H1 (cell line): ENCODE measurements at regions not wholly inside any gene's neighbourhood (a gene's known extent, or its start where the extent isn't known, plus 50 kb on each side); places are given as distances from the start of the nearest gene placed in this dataset.

Source experiments
- EZH2 ChIP-seq: fragments of 200-600 bp; sonication (generic); IDR thresholded peaks from 2 replicates; pipeline ENCODE4 v1.7.1; 2012; ENCODE audit warnings: low read depth, mild to moderate bottlenecking, moderate library complexity, low read length, inconsistent platforms; ENCODE audit not compliant: severe bottlenecking
- POLR2A ChIP-seq, 2 experiments: IDR thresholded peaks; 1 replicate in 1 of 2; 2 replicates in 1 of 2; pipeline ENCODE4 v1.6.1; 2011; ENCODE audit warnings: low read depth in 2 of 2, low read length in 2 of 2, mild to moderate bottlenecking in 2 of 2; ENCODE audit errors: control extremely low read depth in 1 of 2
- TAF1 ChIP-seq: IDR thresholded peaks from 2 replicates; pipeline ENCODE4 v1.6.1; 2011; ENCODE audit warnings: mild to moderate bottlenecking, low read depth, low read length
- TCF12 ChIP-seq: IDR thresholded peaks from 2 replicates; pipeline ENCODE4 v1.6.1; 2011; ENCODE audit warnings: low read depth, mild to moderate bottlenecking, low read length
- TEAD4 ChIP-seq: IDR thresholded peaks from 2 replicates; pipeline ENCODE4 v1.6.1; 2012; ENCODE audit warnings: low read depth, low read length, inconsistent platforms, mixed read lengths
- TF ChIP-seq, protein P1 (sequence below): fragments of 300-600 bp; sonication (generic); IDR thresholded peaks from 2 replicates; pipeline ENCODE4 v1.7.1; 2012; ENCODE audit warnings: low read length, moderate library complexity, mild to moderate bottlenecking, inconsistent platforms; ENCODE audit not compliant: insufficient replicate concordance

DNA sequence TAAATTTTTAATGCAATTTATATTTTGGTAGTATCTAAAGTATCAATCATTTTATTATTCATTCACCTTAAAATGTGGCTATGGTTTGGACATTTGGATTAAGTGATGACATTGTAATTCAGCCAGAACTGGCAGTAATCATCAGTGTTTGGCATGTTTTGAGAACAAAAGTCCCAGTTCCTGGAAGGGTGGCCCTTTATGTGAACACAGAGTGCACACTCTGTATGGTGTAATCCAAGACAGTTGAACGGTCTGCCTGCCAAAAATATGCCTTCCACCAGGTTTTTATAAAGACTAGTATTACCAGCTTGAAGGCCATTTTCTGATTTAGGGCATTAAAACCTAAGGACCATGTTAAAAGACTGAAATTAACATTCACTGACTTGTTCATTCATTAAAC, 448.7 kb downstream of the LTN1 start (continued):
- TF ChIP-seq, protein P1, sequence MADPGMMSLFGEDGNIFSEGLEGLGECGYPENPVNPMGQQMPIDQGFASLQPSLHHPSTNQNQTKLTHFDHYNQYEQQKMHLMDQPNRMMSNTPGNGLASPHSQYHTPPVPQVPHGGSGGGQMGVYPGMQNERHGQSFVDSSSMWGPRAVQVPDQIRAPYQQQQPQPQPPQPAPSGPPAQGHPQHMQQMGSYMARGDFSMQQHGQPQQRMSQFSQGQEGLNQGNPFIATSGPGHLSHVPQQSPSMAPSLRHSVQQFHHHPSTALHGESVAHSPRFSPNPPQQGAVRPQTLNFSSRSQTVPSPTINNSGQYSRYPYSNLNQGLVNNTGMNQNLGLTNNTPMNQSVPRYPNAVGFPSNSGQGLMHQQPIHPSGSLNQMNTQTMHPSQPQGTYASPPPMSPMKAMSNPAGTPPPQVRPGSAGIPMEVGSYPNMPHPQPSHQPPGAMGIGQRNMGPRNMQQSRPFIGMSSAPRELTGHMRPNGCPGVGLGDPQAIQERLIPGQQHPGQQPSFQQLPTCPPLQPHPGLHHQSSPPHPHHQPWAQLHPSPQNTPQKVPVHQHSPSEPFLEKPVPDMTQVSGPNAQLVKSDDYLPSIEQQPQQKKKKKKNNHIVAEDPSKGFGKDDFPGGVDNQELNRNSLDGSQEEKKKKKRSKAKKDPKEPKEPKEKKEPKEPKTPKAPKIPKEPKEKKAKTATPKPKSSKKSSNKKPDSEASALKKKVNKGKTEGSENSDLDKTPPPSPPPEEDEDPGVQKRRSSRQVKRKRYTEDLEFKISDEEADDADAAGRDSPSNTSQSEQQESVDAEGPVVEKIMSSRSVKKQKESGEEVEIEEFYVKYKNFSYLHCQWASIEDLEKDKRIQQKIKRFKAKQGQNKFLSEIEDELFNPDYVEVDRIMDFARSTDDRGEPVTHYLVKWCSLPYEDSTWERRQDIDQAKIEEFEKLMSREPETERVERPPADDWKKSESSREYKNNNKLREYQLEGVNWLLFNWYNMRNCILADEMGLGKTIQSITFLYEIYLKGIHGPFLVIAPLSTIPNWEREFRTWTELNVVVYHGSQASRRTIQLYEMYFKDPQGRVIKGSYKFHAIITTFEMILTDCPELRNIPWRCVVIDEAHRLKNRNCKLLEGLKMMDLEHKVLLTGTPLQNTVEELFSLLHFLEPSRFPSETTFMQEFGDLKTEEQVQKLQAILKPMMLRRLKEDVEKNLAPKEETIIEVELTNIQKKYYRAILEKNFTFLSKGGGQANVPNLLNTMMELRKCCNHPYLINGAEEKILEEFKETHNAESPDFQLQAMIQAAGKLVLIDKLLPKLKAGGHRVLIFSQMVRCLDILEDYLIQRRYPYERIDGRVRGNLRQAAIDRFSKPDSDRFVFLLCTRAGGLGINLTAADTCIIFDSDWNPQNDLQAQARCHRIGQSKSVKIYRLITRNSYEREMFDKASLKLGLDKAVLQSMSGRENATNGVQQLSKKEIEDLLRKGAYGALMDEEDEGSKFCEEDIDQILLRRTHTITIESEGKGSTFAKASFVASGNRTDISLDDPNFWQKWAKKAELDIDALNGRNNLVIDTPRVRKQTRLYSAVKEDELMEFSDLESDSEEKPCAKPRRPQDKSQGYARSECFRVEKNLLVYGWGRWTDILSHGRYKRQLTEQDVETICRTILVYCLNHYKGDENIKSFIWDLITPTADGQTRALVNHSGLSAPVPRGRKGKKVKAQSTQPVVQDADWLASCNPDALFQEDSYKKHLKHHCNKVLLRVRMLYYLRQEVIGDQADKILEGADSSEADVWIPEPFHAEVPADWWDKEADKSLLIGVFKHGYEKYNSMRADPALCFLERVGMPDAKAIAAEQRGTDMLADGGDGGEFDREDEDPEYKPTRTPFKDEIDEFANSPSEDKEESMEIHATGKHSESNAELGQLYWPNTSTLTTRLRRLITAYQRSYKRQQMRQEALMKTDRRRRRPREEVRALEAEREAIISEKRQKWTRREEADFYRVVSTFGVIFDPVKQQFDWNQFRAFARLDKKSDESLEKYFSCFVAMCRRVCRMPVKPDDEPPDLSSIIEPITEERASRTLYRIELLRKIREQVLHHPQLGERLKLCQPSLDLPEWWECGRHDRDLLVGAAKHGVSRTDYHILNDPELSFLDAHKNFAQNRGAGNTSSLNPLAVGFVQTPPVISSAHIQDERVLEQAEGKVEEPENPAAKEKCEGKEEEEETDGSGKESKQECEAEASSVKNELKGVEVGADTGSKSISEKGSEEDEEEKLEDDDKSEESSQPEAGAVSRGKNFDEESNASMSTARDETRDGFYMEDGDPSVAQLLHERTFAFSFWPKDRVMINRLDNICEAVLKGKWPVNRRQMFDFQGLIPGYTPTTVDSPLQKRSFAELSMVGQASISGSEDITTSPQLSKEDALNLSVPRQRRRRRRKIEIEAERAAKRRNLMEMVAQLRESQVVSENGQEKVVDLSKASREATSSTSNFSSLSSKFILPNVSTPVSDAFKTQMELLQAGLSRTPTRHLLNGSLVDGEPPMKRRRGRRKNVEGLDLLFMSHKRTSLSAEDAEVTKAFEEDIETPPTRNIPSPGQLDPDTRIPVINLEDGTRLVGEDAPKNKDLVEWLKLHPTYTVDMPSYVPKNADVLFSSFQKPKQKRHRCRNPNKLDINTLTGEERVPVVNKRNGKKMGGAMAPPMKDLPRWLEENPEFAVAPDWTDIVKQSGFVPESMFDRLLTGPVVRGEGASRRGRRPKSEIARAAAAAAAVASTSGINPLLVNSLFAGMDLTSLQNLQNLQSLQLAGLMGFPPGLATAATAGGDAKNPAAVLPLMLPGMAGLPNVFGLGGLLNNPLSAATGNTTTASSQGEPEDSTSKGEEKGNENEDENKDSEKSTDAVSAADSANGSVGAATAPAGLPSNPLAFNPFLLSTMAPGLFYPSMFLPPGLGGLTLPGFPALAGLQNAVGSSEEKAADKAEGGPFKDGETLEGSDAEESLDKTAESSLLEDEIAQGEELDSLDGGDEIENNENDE, result no peak
- TF ChIP-seq EZH2 (no peak), POLR2A (IDR thresholded peaks at IDR 0.05; ENCODE audit: control extremely low read depth in 1 of 2, low read depth in 2 of 2, low read length in 2 of 2) (no peak), TAF1 (no peak), TEAD4 (no peak), TCF12 (no peak)
